H54 (cell line): ENCODE measurements at regions not wholly inside any gene's neighbourhood (a gene's known extent, or its start where the extent isn't known, plus 50 kb on each side); places are given as distances from the start of the nearest gene placed in this dataset.
A peak's percentile ranks its signal among the peaks of the same experiment; 100 is the strongest.
"Not testable (repeated sequence)": the region's sequence is repeated elsewhere in the genome, so short reads cannot be mapped to it uniquely, and the experiment has no call there.

Source experiments
- DNase-seq: peaks from one replicate; pipeline ENCODE4 v3.0.0; 2011; ENCODE audit warnings: low spot score, mixed read lengths; ENCODE audit not compliant: insufficient read length
- FAIRE-seq: peaks from 3 replicates; lab custom pipeline; 2011; peaks lifted over from hg19 to GRCh38; lab: Jason Lieb, UNC
- POLR2A ChIP-seq: IDR thresholded peaks from 2 replicates; pipeline ENCODE4 v1.6.1; 2011; ENCODE audit warnings: low read depth, mild to moderate bottlenecking, low read length

- TF ChIP-seq POLR2A, result no peak
- FAIRE-seq, result peak; percentile 23
- DNase-seq, result no peak
These were observed 534.4 kb downstream of the ZNF385D start for GRCh38 chr3:21216598-21216997.

GRCh38 chr3:21204122-21204521 is 546.9 kb downstream of the ZNF385D start:
- DNase-seq, FAIRE-seq: not testable (repeated sequence)

- no peak for DNase-seq
- no peak for FAIRE-seq
- no peak for TF ChIP-seq POLR2A
These were observed 555.8 kb downstream of the ZNF385D start for GRCh38 chr3:21195203-21195602.

GRCh38 chr3:21194036-21194435 is 557.0 kb downstream of the ZNF385D start:
- DNase-seq, FAIRE-seq: not testable (repeated sequence)

GRCh38 chr3:21188459-21188858 is 562.6 kb downstream of the ZNF385D start:
- FAIRE-seq, result no peak
- TF ChIP-seq POLR2A, result no peak

GRCh38 chr3:21185816-21186314 is 565.1 kb downstream of the ZNF385D start:
- no peak for TF ChIP-seq POLR2A
- no peak for DNase-seq
- FAIRE-seq, result no peak

More at GRCh38 chr3:21188459-21188858, 562.6 kb downstream of the ZNF385D start:
- DNase-seq, result no peak

- no peak for DNase-seq
- TF ChIP-seq POLR2A, result no peak
These were observed 576.5 kb downstream of the ZNF385D start for GRCh38 chr3:21174461-21174860.

GRCh38 chr3:21170964-21171363 is 580.0 kb downstream of the ZNF385D start:
- peak; percentile 36 for FAIRE-seq

More at GRCh38 chr3:21174461-21174860, 576.5 kb downstream of the ZNF385D start:
- FAIRE-seq, result no peak

GRCh38 chr3:21169948-21170347 is 581.1 kb downstream of the ZNF385D start:
- FAIRE-seq (no peak), DNase-seq (no peak)
- no peak for TF ChIP-seq POLR2A

More at GRCh38 chr3:21170964-21171363, 580.0 kb downstream of the ZNF385D start:
- TF ChIP-seq POLR2A, result no peak
- peak; percentile 5 for DNase-seq

GRCh38 chr3:21168471-21168870 is 582.5 kb downstream of the ZNF385D start:
- DNase-seq (no peak), FAIRE-seq (no peak)
- TF ChIP-seq POLR2A, result no peak

GRCh38 chr3:21163956-21164355 is 587.1 kb downstream of the ZNF385D start:
- FAIRE-seq, result no peak

GRCh38 chr3:21159543-21159906 is 591.5 kb downstream of the ZNF385D start:
- no peak for FAIRE-seq
- DNase-seq, result no peak

More at GRCh38 chr3:21163956-21164355, 587.1 kb downstream of the ZNF385D start:
- no peak for TF ChIP-seq POLR2A
- no peak for DNase-seq

GRCh38 chr3:21158861-21159542 is 592.0 kb downstream of the ZNF385D start:
- DNase-seq (no peak), FAIRE-seq (no peak)
- no peak for TF ChIP-seq POLR2A

More at GRCh38 chr3:21159543-21159906, 591.5 kb downstream of the ZNF385D start:
- no peak for TF ChIP-seq POLR2A

- no peak for FAIRE-seq
- DNase-seq, result no peak
- no peak for TF ChIP-seq POLR2A
These were observed 596.1 kb downstream of the ZNF385D start for GRCh38 chr3:21154911-21155310.

- DNase-seq, result no peak
- peak; percentile 45 for FAIRE-seq
- TF ChIP-seq POLR2A, result no peak
These were observed 598.5 kb downstream of the ZNF385D start for GRCh38 chr3:21152555-21152954.
